NT2/D1 (cell line): ENCODE measurements at regions not wholly inside any gene's neighbourhood (a gene's known extent, or its start where the extent isn't known, plus 50 kb on each side); places are given as distances from the start of the nearest gene placed in this dataset.

Experiments
- SUZ12 ChIP-seq: IDR thresholded peaks from 2 replicates; pipeline ENCODE4 v1.6.1; 2011; ENCODE audit not compliant: insufficient read length, insufficient read depth; ENCODE audit errors: extremely low read depth
- YY1 ChIP-seq: IDR thresholded peaks from 2 replicates; pipeline ENCODE4 v1.6.1; 2011; ENCODE audit not compliant: insufficient read length, insufficient read depth

- TF ChIP-seq SUZ12, result no peak
- TF ChIP-seq YY1, result no peak
Observed at GRCh38 chr4:79043138-79043537, 103.9 kb upstream of the PAQR3 start.
